ENCODE measurements at regions not wholly inside any gene's neighbourhood (a gene's known extent, or its start where the extent isn't known, plus 50 kb on each side); places are given as distances from the start of the nearest gene placed in this dataset.

DNA sequence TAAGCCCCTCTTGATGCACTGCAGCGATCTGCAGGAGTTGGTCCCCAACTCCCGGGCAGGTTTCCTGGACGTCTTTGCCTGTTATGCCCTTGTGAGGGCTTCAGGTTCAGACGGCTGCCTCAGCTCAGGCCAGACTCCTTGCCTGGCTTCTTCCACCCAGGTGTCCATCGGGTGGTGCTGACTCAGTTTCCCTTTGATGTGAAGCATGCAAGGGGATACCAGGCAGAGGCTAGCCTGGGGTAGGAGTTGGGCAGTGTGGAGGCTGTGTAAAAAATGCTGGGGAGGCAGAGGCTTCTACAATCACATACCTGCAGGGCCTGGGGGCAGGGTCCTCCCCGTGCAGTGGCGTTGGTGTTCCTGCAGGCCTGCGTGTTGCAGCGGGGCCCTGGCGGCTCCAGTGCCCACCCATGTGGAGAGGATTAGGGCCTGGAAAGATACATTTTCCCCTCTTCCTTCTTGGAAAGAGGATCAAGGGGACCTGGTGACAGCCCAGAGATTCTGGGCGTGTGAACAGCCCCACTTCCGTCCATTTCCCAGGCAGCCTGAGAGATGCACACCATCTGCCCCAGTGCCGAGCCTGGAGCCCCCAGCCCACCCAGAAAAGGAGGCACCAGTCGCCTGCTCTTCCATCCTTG is 338.3 kb downstream of the DYSF start:
- no peak for DNase-seq (ENCODE audit: low spot score)

DNA sequence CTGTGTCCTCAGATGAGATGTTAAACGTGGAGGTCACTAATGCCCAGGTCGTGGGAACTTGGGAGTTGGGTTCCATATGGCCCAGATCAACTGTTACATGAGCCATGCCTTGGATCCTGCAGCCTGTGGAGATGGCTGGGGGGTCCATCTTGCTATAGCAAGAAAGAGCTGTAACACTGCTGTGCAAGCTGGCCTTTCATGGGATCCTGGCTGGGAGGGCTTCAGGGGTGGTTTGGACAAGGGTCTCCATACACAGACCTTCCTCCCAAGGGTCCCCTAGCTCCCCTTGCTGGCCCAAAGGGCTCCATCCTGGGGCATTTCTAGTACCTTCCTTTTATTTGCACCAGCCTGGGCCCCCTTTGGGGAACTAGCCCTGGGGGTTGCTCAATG is 337.7 kb downstream of the DYSF start:
- DNase-seq (ENCODE audit: low spot score): no peak

DNA sequence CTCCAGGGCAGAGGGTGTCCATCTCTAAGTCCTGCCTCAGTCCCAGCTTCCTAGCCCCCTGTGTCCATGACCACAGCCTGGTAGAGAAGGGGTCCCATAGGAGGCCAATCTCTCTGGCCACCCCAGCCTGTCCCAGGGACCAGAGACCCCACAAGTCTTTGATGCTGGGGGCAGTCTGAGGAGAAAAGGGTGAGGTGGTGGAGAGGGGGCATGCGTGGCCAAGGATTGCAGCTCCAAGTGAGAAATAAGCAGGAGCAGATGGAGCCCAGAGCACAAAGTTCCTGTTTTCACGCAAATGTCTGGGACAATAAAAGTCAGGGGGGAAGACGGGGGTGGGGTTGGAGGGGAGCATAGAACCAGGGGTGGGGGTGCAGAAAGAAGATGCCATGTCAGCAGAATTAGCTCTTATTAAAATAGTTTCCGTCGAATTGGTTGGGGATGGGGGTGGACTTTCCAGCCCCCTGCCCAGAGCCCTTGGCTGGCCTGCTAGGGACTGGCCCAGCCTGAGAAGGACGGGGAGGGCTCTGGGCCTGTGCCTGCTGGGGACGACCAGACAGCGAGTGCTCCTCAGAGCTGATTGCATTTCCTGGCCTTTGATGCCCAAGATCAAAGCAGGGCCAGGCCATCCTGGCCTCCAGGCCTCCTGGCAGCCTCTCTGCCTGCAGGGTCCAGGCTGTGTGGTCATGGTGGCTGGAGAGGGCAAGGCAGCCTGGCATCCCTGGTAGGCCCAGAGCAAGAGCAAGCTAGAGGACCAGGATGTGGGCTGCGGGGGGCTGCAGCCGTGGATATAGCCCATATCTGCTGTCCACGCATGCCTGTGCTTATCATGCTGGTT is 337.1 kb downstream of the DYSF start:
- no peak for DNase-seq (ENCODE audit: low spot score)

DNA sequence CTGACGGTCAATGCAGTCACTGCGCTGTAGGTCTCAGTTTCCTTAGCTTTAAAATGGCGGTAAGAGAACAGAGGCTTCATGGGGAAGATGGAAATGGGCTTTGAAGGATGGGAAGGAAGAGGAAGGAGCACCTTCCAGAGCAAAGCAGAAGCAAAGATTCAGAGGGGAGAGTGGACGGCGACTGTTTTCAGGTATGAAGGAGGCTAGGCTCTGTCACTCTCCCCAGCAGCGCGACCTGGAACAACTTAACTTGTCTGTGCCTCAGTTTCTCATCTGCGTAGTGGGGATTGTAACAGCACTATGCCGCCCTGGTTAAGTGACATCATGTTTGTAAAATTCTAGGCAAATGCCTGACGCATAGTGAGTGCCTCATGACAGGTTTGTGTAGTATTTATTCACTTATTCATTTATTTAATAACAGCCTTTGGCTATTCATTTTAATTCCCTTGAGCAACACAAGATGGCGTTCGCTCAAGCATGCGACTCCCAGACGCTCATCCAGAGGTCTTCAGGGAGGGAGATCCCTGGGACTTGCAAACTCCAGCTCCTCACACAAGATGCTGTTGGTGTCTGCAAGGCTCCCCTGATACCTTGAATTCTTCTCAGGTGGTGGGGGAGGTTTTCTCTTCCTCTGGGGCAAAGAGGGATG is 336.3 kb downstream of the DYSF start:
- no peak for DNase-seq (ENCODE audit: low spot score)

DNA sequence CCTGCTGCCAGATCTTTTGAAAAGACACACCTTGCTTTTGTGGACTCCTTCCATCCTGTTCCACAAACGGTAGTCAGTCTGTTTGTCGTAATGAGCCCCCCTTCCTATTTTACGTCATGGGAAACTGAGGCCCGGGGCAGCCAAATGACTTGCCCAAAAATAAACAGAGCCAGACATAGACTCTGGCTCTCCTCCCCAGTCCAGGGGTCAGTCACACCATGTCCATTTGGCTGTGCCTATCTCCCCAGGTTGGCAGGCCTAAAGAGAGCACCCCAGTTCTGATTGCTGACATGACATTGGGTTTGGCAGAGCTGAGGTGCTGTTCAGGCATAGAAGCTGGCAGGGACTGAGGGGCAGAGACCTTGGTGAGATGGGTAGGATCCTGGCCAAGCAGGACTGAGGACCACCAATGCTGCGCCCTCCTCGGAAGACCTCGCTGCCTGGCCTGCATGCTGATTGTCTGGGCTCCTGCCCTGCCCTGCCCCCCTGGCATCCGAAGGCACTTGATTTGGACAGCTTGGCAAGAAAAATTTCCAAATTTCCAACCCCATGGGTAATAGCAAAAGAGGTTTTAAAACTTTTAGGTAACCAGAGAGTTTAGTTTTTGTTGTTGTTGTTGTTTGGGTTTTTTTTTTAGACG is 335.4 kb downstream of the DYSF start:
- DNase-seq (ENCODE audit: low spot score): no peak

DNA sequence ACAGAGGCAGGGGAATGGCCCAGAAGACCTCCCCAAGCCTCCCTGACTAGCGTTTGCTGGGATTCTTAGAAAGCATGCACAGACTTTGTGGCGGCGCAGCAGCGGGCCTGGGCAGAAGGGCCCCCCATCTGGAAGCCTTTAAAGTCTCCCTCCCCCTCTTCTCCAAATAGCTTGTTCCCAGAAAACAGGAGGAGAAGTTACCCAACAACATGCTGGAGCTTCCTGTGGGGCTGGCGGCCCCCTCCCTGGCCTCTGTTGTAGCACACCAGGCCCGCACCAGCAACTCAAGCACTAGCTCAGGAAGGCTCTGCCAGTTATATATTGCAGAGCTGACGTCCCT is 334.8 kb downstream of the DYSF start:
- no peak for DNase-seq (ENCODE audit: low spot score)

DNA sequence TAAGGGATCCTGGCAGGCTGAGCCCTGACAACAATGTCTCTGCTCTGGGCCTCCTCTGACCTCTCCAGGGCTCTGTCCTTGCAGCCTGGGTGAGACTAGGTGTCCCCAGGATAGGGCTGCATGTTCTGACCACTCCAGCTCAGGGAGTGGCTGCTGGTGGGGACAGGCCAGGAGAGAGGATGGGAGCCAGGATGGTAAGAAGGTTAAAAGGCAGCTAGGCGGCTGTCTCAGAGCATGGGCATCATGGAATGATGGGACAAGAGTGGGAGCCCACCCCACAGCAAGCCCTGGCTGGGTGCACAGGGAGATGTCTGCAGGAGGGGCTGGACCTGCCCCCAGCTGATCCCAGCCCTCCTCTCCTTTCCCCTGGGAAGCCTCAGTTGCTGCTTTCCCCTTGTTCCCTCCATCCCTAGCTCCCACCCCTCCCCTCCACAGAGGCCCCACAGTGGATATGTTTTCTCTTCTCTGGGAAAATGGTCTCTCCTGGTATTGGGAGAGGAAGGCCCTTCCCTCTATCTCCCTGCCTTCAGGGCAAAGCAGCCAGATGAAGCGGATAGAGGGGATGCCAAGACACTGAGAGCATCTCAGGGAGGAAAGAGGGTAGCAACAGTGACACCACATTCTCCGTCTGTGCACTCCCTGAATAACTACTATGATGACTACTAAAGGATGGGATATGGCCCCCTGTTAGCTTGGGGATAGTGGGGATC is 334.3 kb downstream of the DYSF start:
- no peak for DNase-seq (ENCODE audit: low spot score)

DNA sequence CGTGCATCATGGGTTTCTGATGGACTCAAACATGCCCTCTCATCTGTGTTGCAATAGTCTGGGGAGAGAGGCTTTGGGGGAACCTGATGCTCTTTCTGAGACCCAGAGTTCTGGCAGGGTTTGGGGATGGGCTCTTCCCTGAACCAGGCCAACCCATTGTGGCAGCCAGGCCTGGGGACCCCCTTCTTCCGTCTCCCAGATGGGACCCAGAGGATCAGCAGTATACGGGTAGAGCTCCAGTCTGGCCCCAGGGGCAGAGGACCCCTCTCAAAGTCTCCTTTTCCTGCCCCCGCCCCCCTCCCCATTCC is 333.7 kb downstream of the DYSF start:
- DNase-seq (ENCODE audit: low spot score): no peak

DNA sequence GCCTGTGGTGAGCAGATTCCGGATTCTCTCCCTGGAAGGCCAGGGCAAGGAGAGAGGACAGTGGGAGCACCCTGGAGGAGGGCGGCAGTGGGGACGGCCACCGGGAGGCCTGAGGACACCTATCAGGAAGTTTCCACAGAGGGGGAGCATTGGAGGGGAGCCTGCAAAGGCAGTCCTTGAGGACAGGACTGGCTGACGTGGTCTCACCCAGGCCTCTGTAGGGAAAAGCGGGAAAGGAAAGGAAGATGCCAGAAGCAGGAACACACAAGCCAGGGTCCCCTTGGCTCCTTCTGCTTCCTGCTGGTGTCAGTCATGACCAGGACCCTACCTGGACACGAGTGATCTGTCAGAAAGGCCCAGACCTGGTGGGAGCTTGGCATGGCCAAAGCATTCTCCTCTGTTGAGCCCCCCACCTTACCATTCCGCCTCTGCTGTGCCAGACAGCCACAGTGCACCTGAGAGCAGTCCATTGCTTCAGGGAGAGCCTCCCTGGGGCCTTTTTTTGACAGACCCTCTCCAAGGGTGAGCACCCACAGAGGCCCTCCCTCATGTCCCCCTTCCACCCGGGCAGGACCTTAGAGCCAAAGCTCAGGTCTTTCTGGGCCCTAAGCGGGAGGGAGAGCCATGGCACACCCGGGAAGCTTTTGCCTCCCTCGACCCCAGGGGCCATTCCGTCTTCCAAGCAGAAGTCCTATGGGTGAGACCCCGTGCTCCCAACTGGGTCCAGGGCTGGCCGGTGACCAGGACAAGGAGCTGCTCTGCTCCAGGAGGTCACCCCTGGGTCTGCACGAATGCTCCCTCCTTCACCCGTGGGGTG is 333.1 kb downstream of the DYSF start:
- DNase-seq (ENCODE audit: low spot score): no peak

DNA sequence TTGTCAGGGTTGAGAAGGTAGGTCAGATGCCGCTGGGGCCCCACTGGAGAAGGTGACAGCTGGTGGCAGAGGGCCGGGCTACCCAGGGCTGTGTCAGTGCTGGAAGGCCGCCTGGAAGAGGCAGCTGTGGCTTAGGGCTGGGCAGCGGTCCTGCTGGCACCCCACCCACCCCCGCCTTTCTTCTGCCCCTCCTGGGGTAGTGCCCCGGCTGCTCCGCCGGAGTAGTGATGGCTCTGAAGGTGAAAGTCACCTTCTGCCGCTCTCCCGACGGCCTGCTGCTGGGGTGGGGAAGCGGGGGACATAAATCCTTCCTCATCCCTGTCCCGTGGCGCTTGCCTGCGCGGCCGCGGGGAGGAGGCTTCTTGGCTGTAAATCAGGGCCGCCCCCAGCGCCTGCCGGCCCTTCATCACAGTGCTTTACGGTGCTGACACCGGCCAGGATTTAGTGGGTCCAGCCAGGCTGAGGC is 332.2 kb downstream of the DYSF start:
- DNase-seq (ENCODE audit: low spot score): no peak

DNA sequence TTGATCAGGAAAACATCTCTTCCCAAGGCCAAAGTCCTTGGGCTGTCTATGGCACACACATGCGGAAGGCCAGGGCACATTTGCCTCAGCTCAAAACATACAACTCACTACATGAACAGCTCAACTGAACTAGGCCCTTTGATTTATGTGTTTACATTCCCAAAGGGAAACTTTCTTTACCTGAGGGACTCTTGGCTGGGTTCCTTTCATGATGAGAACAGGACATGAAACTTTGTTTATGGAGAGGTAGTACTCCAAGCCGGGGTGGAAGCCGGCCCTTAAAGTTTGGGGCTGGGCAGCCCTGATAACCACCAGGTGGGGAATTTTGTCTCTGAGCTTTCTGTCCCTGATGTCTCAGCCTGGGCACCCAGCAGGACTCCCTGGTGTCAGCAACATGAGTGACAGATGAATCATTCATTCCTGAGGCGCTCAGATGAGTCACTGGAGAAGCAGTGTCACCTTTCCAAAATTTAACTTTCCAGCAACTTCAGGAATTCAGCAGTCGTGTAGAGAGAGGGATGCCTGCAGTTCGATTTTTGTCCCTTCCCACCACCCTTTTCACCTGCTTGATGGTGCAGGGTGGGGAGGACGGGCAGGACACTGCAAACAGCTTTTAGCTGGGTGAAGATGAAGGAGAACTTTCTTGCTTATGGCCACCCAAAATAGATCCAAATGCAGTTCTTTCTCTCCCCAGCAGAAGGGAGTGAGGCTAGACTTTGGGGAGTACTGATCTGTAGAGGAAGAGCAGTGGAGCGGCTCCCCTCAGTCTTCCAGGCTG is 331.6 kb downstream of the DYSF start:
- peak; percentile 36 for DNase-seq (ENCODE audit: low spot score)

DNA sequence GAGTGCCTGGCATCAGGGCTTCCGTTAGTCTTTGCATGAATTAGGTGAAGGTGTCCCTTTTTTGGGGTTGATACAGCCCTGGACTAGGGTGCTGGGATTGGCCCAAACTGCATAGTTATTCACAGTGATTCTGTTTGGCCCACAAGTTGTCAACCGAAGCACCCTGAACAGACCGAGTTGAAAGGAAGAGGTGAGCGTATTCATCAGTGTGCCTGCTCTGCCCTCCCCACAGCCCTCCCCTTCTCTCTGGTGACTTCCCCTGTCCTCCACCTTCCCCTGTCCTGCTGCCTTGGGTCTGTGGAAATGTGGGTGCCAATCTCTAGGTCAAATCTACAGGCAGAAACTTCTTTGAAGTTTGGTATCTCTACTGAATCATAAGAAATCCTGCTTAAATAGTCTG is 330.5 kb downstream of the DYSF start:
- DNase-seq (ENCODE audit: low spot score): no peak

DNA sequence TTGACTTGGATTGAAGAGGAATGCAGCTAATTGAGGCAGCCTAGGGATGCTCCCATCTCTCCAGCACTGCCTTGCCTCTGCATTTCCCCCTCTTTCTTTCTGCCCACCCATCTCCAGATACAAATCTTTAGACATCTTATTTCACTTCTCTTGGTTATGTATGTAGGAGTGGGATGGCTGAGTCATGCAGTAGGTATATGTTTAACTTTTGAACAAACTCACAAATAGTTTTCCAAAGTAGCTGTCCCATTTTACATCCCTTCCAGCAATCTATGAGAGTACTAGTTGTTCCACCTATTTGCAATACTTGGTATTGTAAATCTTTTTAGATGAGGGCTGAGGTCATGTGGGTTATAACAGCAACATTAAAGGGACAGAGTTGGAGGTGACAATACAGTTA is 329.9 kb downstream of the DYSF start:
- peak; percentile 61 for DNase-seq (ENCODE audit: low spot score)

DNA sequence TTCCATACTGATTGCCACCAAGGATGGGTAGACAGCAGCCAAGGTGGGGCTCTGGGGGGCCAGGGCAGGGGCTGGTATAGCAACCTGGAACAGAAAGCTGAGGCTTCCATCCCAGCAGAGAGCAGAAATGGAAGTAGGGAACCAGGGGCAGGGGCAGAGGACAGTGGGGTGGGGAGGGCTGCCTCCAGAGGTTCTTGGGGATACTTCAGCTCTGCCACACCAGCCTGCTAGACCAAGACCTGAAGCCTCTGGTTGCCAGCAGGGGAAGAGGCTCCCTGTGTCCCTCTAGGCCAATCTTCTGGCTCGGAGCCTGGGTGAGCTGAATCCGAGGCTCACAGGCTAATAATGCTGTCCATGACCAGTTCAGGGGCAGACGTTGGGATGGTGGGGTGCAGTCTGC is 329.0 kb downstream of the DYSF start:
- no peak for DNase-seq (ENCODE audit: low spot score)

DNA sequence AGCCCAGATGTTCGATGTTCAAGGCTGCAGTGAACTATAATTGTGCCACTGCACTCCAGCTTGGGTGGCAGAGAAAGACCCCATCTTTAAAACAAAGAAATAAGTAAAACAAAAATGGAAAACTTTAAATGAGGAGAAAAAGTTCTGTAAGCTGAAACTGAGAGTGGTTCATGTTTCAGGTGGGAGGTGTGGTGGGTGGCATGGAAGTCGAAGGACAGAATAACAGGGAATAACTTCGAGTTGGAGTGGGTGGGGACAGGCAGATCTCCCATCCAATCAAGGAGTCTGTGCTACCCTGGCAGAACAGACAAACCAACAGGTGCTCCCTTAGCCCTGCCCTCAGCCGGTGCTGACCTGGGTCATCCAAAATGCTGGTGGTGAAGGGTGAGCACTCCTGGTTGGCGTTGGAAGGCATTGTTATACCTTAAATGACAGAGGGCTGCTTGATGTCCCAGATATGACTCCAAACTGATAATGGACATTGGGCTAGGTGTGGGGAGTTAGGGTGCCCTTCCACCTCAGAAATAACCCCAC is 328.4 kb downstream of the DYSF start:
- no peak for DNase-seq (ENCODE audit: low spot score)

DNA sequence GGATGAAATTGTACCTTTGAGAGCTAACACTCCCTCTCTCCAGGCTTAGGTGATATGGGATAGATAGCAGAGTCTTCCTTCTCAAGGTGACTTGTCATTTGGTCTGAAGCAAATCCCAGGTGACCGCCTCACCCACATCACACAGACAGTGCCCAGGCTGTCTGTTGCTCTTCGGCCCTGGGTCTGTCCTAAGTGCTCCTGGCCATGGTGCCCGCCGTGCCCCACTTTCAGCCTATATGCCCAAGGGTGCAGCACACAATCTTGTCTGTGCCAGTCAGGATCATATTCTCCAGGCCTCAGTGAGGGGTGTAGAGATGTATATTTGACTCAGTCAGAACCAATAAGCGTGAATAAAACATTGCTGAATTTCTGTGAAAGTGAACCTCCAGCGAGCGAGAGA is 326.8 kb downstream of the DYSF start:
- DNase-seq (ENCODE audit: low spot score): no peak

DNA sequence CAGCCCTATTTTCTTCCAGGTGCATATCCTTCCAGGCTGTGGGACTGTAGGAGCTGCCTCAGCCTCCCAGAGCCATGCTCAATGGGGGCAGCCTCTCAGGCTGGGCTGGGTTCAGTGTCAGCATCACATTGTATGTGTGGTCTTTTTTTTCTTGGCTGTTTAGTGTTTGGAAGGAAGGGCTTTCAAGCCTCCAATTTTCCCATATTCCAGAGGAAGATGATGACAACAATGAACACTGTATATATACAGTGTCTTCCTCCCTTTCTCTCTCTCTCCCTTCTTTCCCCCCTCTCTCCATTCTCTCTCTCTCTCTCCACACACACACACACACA is 326.4 kb downstream of the DYSF start:
- no peak for DNase-seq (ENCODE audit: low spot score)

DNA sequence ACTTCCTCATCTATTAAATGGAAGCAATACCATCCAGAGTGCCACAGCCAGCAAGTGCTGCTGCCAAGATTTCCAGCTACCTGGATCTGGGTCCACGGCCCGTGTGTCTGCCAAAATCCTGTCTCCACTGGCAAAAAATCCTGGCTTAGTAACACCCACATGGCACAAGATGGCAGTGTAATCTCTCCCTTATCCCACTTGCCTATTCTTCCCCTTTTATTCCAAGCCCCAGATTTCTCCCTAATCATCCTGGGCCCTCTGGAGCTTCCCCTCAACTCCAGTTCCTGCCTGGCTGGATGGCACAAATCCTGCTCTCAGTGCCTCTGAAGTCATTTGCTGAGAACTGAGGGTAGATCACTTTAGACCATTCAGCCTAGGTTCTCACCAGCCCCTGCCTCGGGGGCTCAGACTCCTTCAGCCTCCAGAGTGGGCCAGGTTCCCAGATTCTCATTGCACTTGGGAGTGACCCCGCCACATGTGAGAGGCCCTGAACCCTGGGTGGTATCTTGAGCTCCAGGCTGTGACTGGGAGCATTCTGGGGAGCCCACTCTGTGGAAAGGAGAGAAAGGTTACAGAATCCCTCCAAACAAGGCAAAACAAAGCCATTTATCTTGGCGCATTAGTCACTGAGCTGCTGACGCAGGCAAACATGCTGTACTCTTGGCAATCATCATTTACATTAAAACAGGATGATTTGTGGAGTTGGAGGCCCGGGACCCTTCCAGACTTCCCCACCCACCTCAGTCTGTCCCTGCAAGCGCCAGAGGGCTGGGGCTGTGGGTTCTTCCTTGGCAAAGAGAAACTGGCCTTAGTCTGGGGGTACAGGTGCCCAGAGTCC is 325.8 kb downstream of the DYSF start:
- DNase-seq (ENCODE audit: low spot score): no peak

DNA sequence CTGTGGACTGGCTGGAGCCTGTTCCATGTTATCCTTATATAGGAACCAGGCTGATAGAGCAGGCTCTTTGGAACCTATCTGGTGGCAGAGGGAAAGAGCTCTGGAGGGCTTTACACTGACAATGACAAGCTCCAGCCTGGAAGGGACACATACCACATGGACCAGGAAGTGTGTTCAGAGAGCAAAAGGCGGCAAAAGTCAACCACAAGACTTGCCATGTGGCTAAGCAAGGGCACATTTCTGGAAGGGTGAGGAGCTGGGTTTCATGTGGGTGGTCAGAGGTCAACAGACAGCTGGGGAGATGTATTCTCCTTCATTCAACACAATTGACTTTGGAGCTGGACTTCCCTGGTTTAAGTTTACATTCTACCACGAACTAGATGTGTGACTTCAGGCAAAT is 325.2 kb downstream of the DYSF start:
- no peak for DNase-seq (ENCODE audit: low spot score)

DNA sequence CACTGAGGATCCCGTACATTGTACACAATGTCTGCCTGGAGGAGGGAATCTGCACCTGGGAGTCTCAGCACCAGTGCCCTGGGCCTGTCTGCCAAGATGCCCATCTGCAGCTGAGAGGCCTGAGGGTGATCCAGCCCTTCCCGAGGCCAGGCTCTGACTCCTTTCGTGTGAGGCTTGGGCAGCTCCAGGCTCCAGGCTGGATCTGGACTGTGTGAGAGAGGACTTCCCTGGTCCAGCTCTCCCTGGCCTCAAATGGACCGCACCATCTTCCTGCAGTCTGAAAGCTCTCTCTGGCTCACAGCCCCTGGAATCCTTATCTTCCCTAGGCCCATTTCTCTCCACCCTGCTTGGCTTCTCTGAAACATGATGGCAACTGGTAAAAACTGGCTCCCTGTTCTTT is 324.6 kb downstream of the DYSF start:
- no peak for DNase-seq (ENCODE audit: low spot score)
